Islet of Langerhans (tissue), 1 donor: ENCODE measurements at regions not wholly inside any gene's neighbourhood (a gene's known extent, or its start where the extent isn't known, plus 50 kb on each side); places are given as distances from the start of the nearest gene placed in this dataset.
"Not testable (repeated sequence)": the region's sequence is repeated elsewhere in the genome, so short reads cannot be mapped to it uniquely, and the experiment has no call there.

Source experiments
- FAIRE-seq: peaks from one replicate; lab custom pipeline; 2011; peaks lifted over from hg19 to GRCh38; lab: Jason Lieb, UNC

DNA sequence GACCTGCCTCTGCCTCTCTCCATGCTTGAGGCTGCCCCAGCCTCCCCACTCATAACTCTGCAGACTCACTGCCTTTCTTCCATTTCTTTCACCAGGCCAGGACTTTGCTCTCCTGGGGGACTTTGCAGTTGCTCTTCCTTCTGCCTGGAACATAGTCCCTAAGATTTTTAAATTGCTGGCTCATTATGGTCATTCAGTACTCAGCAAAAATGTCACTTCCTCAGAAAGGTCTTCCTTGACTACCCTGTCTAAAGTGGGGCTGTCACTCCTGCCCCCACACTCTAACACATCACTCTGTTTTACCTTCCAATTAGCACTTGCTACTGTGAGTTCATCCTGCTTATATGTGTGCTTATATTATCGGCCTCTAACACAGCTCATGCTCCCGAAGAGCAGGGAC lies 618.2 kb downstream of the UQCRFS1 start:
- FAIRE-seq: no peak

DNA sequence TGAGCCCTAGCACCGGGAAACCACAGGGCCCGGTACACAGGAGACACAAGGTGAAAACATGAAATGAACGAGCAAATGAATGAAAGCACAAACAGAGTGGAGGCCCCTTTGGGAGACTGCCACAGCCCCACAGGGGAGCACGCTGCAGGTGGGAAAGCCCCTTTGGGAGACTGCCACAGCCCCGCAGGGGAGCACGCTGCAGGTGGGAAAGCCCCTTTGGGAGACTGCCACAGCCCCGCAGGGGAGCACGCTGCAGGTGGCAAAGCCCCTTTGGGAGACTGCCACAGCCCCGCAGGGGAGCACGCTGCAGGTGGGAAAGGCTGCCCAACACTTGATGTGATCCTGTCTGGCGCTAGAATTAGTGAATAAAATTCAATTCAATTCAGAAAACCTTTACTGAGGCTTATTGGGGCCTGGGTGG lies 623.0 kb downstream of the UQCRFS1 start:
- not testable (repeated sequence) for FAIRE-seq

DNA sequence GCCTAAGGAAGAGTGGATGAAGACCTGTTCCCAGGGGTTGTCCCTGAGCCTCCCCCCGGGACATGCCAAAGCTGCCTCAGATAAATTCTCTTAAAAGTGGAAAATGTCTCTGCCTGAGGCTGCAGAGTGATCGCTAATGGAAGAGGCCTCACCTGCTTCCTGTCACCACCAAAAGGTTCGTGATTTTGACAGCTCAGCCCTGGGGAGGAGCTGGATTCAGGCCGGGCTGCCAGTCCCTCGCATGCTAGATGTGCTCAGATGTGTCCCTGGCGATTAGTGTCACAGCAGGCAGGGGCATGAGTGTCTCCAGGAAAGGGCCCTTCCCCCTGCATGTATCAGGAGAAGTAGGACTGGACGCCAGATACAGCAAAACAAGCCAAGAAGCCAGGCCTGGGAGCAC lies 626.5 kb downstream of the UQCRFS1 start:
- FAIRE-seq: no peak

DNA sequence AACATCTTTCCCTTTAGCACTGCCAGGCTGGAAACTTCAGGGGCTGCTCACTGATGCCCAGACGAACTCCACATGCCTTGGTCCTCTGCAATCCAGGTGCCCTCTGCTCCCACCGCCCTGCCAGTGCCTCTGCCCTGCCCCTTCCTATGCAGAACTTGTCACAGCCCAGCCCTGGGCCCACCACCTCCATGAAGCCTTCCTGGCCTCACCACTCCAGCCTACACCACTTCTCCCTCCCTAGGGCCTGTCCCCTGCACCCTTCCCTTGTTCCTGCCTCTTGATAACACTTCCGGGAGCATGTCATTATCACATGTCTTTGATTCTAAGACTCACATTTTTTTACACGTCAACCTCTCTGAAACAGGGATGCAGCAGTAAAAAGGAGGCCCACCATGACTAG lies 627.2 kb downstream of the UQCRFS1 start:
- FAIRE-seq: no peak

DNA sequence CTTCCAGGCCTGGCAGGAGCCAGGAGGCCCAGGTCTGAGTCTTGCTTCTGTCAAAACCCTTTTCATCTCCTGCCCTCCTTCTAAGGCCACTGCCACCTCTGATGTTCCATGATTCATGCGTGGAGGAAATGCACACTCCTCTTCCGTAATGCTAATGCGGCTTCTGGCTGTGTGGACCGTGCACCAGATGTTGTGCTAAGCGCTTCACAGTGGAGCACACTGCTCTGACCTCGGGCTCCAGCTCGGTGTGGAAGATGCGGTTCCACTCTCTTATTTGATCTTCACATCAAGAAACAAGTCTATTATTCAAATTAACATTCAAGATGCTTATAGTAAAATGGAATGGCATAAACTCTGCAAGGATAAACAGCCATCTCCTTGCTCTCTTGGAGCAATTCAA lies 629.2 kb downstream of the UQCRFS1 start:
- no peak for FAIRE-seq

DNA sequence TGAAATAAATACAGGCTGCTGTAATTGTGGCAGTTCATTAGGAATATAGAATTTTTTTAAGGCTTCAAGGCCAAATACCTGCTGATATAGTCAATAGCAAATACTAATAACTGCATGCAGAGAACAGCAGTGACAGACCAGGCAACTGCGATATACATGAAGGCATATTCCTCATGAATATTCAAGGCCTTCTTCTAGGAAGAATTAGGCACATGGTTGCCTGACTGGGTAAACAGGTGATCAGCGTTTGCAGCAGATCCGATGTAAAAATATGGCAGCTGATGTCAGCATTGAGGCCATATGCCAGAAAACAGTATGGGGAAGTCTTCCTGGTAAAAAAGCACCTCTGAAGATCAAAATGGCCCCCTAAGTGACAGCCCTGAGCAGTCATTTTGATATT lies 629.7 kb downstream of the UQCRFS1 start:
- no peak for FAIRE-seq

DNA sequence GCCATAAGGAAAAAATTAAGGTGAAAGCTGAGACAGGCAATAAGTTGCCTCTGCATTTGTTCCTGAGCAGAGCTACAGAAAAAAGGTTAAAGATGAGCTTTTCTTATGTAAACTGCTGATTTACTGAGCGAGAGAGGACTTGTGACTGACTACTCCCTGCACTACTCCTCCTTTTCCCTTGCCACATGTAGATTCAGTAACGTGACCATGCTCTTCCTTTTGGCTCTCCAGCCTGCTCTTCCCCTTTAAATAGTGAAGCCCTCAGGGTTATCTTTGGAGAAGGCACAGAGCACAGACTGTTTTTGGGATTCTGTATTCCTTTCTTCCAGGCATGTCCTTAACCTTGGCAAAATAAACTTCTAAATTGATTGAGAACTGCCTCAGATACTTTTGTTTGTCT lies 630.2 kb downstream of the UQCRFS1 start:
- no peak for FAIRE-seq

DNA sequence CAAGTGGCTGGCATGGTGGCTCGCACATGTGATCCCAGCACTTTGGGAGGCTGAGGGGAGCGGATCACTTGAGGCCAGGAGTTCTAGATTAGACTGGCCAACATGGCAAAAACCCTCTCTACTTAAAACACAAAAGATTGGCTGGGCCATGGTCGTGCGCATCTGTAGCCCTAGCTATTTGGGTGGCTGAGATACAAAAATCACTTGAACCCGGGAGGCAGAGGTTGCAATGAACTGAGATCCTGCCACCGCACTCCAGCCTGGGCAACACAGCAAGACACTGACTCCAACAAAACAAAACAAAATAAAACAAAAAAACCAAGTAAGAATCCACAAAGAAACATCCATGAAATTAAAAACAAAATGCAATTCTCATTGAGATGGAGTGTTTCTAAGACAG lies 630.6 kb downstream of the UQCRFS1 start:
- FAIRE-seq: no peak

DNA sequence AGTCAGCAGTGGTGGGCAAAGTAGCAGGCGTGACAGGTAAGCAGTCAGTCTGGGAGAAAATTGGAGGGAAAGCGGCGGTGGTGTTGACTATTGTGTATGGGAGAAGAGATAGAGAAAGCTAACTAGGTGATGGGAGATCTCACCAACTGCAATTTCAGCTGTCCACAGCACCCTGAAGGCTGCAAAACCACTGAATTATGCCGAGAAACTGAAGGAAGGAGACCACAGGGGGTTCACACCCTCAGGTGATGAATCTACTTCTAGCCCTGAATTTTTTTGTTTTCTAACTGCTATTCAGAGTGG lies 631.5 kb downstream of the UQCRFS1 start:
- no peak for FAIRE-seq

DNA sequence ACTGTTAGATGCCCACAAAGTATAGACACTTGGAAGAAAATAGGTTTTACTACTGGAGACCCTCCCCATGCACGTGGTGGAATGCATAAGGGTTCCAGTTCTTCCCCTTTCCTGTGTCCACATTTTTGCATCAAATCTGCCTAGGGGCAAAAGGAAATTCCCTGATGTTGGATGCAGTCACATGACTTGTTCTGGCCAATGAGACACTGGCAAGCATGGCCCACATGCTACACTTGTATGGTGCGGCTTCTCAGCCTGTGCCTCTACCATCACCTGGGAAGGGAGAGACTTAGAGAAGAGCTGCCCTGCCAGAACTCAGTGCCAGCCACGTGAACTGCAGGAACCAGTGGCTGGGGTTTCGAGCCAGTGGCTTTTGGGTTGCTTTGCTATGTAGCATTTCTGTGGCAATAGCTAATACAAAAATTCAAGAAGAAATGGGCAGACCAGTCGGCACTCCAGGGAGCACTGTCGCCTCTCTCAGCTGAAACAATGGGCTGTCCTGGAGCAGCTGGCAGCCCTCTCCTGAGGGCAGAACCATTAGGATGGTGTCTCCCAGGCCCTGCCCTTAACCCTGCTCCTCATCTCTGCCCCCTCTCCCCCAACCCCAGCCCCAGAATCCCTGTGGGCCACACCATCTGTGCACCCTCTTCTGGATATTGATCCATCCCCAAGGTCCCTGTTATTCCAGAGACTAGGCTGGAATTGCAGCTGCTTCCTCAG lies 634.0 kb downstream of the UQCRFS1 start:
- no peak for FAIRE-seq

DNA sequence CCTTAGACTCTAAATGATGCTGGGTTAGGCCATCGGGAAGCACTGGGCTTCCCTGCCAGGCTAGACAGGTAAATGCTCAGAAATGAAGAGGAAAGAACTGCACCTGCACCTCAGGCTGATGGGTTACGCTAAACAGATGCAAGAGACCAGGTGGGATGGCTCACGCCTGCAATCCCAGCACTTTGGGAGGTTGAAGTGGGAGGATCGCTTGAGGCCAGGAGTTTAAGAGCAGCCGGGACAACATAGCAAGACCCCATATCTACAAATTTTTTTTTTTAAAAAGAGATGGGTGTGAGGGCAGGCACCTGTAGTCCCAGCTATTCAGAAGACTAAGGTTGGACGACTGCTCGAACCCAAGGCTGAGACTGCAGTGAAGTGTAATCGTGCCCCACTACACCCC lies 634.7 kb downstream of the UQCRFS1 start:
- no peak for FAIRE-seq

DNA sequence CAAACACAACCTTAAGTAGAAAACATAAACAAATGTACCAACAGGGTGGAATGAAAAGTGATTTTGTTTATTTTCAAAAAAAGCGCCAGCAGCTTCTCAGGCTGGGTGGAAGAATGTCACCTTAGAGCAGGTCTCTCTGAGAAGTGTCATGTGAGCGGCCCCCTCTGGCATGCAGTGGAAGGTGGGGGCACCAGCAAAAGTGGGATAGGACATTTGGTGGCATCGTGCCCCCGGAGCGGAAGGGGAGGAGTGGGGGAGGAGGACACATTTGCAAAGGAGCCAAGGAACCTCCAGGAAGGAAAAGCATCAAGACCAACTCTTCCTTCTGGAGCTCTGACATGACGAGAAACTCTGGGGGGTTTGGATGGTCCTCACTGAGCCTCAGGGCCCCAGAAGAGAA lies 635.3 kb downstream of the UQCRFS1 start:
- no peak for FAIRE-seq

DNA sequence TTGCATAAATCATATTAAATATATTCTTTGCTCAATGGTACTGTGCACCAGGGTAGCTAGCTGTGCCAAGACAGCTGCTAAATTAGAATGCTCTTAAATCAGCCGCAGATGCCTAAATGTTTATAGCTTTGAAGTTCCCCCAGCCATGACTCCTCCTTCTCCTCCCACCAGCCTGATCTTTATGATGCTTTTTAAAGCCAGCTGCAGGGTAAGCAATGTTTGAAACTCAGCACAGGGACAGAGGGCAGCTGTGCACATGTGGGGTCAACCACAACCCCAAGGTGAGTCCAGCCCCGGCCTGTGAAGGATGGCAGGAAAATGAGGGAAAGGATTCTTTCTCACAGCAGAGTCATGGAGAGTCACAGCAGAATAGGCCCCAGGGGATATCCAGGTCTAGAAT lies 635.7 kb downstream of the UQCRFS1 start:
- no peak for FAIRE-seq

DNA sequence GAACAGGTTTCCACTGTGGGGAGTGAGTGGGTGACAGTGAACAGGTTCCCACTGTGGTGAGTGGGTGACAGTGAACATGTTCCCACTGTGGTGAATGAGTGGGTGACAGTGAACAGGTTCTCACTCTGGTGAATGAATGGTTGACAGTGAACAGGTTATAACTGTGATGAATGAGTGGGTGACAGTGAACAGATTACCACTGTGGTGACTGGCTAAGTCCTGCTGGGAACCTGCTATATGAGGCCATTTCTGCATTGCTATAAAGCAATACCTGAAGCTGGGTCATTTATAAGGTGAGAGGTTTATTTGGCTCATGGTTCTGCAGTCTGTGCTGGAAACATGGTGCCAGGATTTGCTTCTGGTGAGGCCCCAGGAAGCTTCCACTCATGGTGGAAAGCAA lies 637.1 kb downstream of the UQCRFS1 start:
- FAIRE-seq: no peak

DNA sequence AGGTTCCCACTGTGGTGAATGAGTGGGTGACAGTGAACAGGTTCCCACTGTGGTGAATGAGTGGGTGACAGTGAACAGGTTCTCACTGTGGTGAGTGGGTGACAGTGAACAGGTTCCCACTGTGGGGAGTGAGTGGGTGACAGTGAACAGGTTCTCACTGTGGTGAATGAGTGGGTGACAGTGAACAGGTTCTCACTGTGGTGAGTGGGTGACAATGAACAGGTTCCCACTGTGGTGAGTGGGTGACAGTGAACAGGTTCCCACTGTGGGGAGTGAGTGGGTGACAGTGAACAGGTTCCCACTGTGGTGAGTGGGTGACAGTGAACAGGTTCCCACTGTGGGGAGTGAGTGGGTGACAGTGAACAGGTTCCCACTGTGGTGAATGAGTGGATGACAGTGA lies 637.6 kb downstream of the UQCRFS1 start:
- FAIRE-seq: not testable (repeated sequence)

DNA sequence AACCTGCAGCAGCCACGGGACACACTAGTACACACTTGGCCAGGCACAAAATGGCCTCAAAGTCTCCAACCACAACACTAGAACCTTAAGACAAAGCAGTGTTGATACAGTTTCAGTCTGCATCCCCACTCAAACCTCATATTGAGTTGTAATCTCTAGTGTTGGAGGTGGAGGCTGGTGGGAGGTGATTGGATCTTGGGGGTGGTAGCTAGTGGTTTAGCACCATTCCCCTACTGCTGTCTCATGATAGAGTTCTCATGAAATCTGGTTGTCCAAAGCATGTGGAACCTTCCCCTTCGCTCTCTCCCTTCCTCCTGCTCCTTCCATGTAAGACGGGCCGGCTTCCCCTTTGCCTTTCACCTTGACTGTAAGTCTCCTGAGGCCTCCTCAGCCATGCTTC lies 638.7 kb downstream of the UQCRFS1 start:
- no peak for FAIRE-seq

DNA sequence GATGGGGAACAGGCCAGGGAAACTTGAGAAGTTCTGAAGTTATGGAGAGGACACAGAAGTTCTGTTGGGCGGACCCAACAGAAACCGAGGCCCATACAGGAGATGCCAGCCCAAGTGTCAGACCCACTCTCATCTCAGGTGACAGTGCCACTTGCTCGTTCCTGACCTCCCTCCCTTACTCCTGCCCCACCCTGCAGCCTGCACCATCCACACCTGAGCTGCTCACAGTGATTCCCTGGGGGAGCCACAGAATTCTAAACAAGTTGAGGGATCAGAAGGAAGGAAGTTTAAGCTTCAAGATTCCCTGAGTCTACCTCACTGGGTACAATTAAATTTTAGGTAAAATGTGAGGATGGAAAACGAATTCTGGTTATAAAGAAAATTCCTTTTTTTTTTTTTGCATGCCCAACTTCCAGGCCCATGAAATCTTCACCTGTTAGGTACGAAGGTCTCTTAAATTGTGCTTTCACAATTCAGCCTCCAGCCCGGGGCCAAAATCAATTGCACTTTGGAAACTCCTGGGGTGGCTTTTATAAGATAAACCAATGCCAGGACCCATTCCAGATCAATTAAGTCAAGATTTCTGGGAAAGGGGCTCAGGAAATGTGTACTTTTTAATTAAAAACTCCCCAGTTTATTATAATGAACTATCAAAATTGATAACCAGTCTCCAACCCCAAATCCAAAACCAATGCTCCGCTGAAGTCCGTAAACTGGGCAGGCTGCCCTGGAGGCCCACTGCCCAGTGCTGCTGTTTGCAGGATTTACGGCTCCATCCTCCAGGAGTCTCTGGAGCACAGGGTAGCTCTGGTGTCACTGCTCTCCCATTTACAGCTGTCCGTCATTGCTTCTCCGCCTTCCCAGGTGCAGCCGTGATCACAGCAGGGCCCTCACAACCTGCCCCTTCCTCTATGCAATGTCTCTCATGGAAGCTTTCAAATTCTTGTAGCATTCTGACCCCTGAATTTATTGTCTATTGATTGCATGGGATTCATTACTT lies 643.5 kb downstream of the UQCRFS1 start:
- no peak for FAIRE-seq

DNA sequence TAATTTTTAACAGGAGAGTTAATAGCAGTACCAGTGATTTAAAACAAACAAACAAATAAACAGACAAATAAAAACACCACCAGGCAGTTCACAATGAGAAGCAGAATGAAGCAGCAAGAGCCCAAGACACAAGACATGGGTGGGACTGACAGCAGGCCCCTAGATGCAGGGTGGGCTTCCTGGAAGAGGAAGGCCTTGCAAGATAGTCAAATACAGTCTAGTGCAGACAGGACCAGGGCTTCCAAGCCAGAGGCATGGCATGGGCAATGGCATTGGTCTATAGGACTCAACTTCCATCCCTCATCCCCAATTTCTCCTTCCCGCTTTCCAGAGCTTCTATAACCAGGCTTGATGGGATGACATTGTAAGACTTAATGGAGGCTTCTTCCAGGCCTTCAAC lies 645.1 kb downstream of the UQCRFS1 start:
- no peak for FAIRE-seq

DNA sequence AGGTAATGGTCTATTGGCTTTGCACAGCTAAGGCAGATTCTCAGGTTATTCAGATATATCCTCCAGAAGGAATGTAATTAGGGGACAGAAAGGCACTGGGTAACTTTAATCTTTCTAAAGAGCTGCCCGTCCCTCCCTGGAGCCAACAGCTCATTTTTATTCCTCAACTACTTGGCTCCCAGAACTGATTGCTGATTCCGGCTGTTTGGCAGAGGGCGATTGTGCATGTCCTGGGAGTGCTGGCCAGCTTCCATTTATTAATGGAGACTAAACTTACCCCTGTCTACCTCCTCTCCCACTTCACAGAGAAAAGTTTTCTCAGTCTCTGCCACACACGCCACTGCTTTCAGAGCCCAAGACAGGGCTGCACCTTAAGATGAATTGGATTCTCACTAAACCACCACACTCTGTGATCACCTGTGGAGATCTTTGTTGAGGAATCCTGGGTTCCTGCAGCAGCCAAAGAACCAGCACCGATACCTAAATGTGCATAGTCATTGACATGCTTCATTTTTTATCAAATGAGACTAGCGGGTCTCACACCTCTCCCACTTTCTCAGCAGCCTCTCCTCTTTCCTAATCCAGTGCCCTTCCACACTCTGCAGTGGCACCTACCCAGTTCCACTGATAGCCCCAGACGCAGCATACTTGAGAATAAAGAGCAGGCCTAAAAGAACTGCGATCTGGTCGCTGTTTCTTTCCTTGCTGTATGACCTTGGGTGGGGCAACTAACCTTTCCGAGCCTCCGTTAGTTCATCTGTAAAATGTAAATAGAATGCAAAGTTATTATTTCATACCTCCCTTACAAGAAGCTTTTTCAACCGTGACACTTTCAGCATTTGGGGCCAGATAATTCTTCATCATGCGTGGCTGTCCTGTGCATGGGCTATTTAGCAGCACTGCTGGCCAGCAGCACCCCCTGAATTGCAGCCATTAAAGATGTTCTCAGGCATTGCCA lies 648.7 kb downstream of the UQCRFS1 start:
- FAIRE-seq: no peak

DNA sequence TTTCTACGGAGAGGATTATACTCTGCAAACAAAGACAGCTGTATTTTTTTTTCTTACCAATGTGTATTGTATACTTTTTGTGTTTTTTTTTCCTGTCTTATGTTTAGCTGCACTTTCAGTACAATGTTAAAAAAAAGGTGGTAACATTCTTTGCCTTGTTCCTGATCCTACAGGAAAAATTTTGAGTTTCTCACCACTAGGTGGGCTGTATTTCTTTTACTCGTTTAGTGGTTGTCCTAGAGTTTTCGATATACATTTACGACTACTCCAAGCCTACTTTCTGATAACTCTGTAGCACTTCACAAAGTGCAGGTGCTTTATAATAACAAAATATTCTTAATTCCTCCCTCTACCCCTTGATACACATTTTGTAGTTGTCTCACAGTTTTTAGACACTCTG lies 652.2 kb downstream of the UQCRFS1 start:
- FAIRE-seq: no peak

DNA sequence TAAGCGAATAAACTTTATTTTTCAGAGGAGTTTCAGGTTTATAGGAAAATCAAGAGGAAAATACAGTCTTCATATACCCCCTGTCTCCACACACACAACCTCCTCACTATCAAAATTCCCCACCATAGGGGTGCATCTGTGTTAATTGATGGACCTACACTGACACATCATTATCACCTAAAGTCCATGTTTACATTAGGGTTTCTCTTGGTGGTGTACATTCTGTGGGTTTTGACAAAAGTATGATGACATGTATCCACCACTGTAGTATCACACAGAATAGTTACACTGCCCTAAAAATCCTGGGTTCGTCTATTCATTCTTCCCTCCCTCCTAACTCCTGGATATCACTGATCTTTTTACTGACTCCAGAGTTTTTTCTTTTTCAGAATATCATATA lies 654.2 kb downstream of the UQCRFS1 start:
- FAIRE-seq: no peak

DNA sequence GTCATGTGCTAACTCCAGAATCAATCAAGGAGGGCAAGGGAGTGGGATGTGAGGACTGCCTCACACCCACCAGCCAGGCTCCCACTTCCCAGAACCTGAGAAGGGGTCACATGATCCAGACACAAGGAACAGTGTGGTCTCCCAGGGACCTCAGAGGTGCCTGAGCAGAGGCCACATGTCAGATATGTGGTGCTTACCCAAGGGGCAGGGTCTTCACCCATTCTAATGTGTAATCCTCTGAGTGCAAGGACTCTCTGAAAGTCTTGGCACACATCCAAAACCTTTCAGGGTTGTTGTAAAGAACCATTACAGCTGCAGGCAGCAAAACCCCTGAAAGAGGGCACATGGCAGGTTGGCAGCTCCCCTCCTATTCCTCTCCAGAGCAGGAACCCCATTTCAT lies 656.6 kb downstream of the UQCRFS1 start:
- no peak for FAIRE-seq

DNA sequence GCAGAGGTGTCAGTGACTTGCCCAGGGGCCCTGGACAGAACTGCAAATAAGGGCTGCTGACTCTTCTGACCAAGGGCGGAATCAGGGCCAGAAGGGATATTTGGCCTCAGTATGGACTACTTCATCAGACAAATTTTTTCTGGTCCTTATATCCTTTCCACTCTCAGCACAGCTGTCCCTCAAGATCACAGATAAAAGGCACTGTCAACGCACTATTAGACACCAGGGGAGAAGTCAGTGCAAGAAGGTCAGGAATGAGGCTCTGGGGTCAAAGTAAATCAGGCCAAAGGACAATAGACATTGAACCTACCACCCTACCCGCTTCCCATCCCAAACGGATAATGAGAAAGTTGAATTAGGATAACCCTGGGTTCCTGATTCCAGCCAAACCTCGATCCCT lies 657.6 kb downstream of the UQCRFS1 start:
- no peak for FAIRE-seq
